ENCODE measurements at regions not wholly inside any gene's neighbourhood (a gene's known extent, or its start where the extent isn't known, plus 50 kb on each side); places are given as distances from the start of the nearest gene placed in this dataset.

- no peaks in the 10 kb centered on the region for H3K79me2 ChIP-seq (ENCODE audit: control insufficient read depth in 1 of 2, insufficient read depth in 2 of 2, low read length in 2 of 2)
- no peak overlapping the region for H2BK5ac ChIP-seq (ENCODE audit: low read depth, low read length)
- DNase-seq (ENCODE audit: low read depth in 1 of 2, low spot score in 2 of 2), result no peak
- no peak overlapping the region for H2AK5ac ChIP-seq (ENCODE audit: low read depth, low read length)
- no peak overlapping the region for H4K5ac ChIP-seq (ENCODE audit: insufficient read length, low read depth, low read length)
- H3K23ac ChIP-seq (ENCODE audit: insufficient read length), result no peak overlapping the region
- H3K4me1 ChIP-seq (replicated peaks in 1 of 4; ENCODE audit: control insufficient read depth in 3 of 4, insufficient read depth in 4 of 4, low read length in 3 of 4), result no peaks in the 10 kb centered on the region
- H3K18ac ChIP-seq (ENCODE audit: extremely low read depth, low read length), result no peak overlapping the region
- no peak overlapping the region for H3K56ac ChIP-seq (replicated peaks; ENCODE audit: insufficient read length, low read depth, low read length)
- no peak overlapping the region for H2BK20ac ChIP-seq (ENCODE audit: low read length)
- no peak overlapping the region for H3K14ac ChIP-seq (ENCODE audit: insufficient read length)
- no peak overlapping the region for H3K4ac ChIP-seq (replicated peaks; ENCODE audit: insufficient read length, low read depth, low read length)
- H3K27ac ChIP-seq (ENCODE audit: low read depth, low read length), result no peak overlapping the region
- no peak overlapping the region for H3K9ac ChIP-seq (replicated peaks in 1 of 4; ENCODE audit: extremely low read depth in 1 of 4, low read depth in 3 of 4, low read length in 3 of 4)
- H3K36me3 ChIP-seq (ENCODE audit: control insufficient read depth in 2 of 4, insufficient read depth in 4 of 4, low read length in 3 of 4), result no peaks in the 10 kb centered on the region
- H3K79me1 ChIP-seq (ENCODE audit: low read depth, low read length), result no peaks in the 10 kb centered on the region
- H3K23me2 ChIP-seq (ENCODE audit: low read depth, low read length), result no peaks in the 10 kb centered on the region; the same call in 1 of the 2 replicates
- ChIA-PET POLR2A (ENCODE audit: partially characterized antibody) (no interaction called here), CTCF (ENCODE audit: partially characterized antibody) (interaction anchor here (0.9 to 5.0 kb wide), 9 partner anchors 30 to 287 kb away, joined by 3 to 31 read pairs (median 4); no protein-coding TSS in a partner anchor)
- no peak for TF ChIP-seq RBBP5 (IDR thresholded peaks at IDR 0.05; ENCODE audit: borderline replicate concordance, low read depth, low read length)
- no peak overlapping the region for H2BK12ac ChIP-seq (ENCODE audit: low read depth, low read length)
- H2BK120ac ChIP-seq (replicated peaks; ENCODE audit: low read depth, low read length), result no peak overlapping the region
- H3K27me3 ChIP-seq (replicated peaks in 1 of 4; ENCODE audit: control insufficient read depth in 3 of 4, extremely low read depth in 1 of 4, insufficient read depth in 3 of 4, low read length in 3 of 4), result no peaks in the 10 kb centered on the region
- H3K4me2 ChIP-seq (ENCODE audit: insufficient read depth in 1 of 2, low read depth in 2 of 2, low read length in 2 of 2), result no peak overlapping the region
- H4K8ac ChIP-seq (ENCODE audit: extremely low read depth, insufficient read depth, low read length), result no peak overlapping the region
- no peaks in the 10 kb centered on the region for H4K20me1 ChIP-seq (replicated peaks in 1 of 2; ENCODE audit: control insufficient read depth in 1 of 2, insufficient read depth in 2 of 2, low read length in 2 of 2)
- H4K91ac ChIP-seq (replicated peaks; ENCODE audit: insufficient read length, low read length), result no peak overlapping the region
- no peak overlapping the region for H2AFZ ChIP-seq (ENCODE audit: low read length)
- no peak for FAIRE-seq
- no peak overlapping the region for H3K4me3 ChIP-seq (ENCODE audit: extremely low read depth in 1 of 4, insufficient read depth in 2 of 4, low read depth in 3 of 4, low read length in 4 of 4)
- WGBS, 2 experiments (ENCODE audit: extremely low coverage in 1 of 2, insufficient coverage in 1 of 2, insufficient read length in 1 of 2, insufficient replicate concordance in 2 of 2, low coverage in 1 of 2, low lambda C conversion rate in 2 of 2, missing lambda C conversion rate in 1 of 2), result 88% methylated on average over 1 of the region's 1 CpG; no CpG with 5 or more reads in 1 of the 2 experiments
- H2BK15ac ChIP-seq (ENCODE audit: low read length), result no peak overlapping the region
- no peaks in the 10 kb centered on the region for H3K9me3 ChIP-seq (ENCODE audit: insufficient read depth in 2 of 2, low read depth in 1 of 2, low read length in 1 of 2)
These were observed 63.0 kb downstream of the VAX1 start for GRCh38 chr10:117075064-117075463.
